ENCODE measurements at regions not wholly inside any gene's neighbourhood (a gene's known extent, or its start where the extent isn't known, plus 50 kb on each side); places are given as distances from the start of the nearest gene placed in this dataset.

DNA sequence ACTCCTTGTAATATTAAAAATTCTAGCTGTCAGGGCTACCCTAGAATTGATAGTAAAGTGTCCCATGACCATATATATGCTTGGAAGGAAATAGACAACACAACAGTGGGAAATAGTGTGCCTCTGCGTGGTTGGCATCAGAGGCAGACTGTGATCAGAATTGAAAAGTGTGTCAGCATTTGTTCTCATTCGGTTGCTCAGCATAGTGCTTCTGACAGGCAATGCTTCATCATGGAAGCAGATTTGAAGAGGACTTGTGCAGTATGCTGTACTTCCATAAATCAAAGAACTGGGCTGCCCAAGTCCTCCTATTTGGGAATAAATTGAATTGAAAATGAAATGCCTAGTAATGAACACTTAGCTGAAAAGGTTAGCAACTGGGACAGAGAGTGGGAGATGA, 435.7 kb downstream of the DIPK2A start:
- DNase-seq (ENCODE audit: low spot score): no peak
- no peak for TF ChIP-seq CTCF (IDR thresholded peaks at IDR 0.05; ENCODE audit: extremely low read depth, missing control alignments)

DNA sequence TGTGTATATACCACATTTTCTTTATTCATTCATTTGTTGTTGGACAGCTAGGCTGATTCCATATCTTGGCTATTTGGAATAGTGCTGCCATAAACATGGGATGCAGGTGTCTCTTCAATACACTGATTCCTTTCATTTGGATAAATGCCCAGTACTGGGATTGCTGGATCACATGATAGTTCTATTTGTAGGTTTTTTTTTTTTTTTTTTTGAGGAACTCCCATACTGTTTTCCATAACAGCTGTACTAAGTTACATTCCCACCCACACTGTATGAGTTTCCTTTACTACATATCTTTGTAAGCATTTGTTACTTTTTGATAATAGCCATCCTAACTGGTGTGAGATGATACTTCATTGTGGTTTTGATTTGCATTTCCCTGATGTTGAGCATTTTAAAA, 437.7 kb downstream of the DIPK2A start:
- DNase-seq (ENCODE audit: low spot score): no peak
- no peak for TF ChIP-seq CTCF (IDR thresholded peaks at IDR 0.05; ENCODE audit: extremely low read depth, missing control alignments)

GRCh38 chr3:144413068-144413467, 441.4 kb downstream of the DIPK2A start:
- no peak for DNase-seq (ENCODE audit: low spot score)

GRCh38 chr3:144415492-144415891, 443.9 kb downstream of the DIPK2A start:
- no peak for DNase-seq (ENCODE audit: low spot score)
- TF ChIP-seq CTCF (IDR thresholded peaks at IDR 0.05; ENCODE audit: extremely low read depth, missing control alignments): no peak

More at GRCh38 chr3:144413068-144413467, 441.4 kb downstream of the DIPK2A start:
- no peak for TF ChIP-seq CTCF (IDR thresholded peaks at IDR 0.05; ENCODE audit: extremely low read depth, missing control alignments)

GRCh38 chr3:144424606-144425005, 453.0 kb downstream of the DIPK2A start:
- no peak for DNase-seq (ENCODE audit: low spot score)
- TF ChIP-seq CTCF (IDR thresholded peaks at IDR 0.05; ENCODE audit: extremely low read depth, missing control alignments): no peak

GRCh38 chr3:144426366-144426765, 454.7 kb downstream of the DIPK2A start:
- TF ChIP-seq CTCF (IDR thresholded peaks at IDR 0.05; ENCODE audit: extremely low read depth, missing control alignments): no peak
- no peak for DNase-seq (ENCODE audit: low spot score)

GRCh38 chr3:144426967-144427366, 455.3 kb downstream of the DIPK2A start:
- TF ChIP-seq CTCF (IDR thresholded peaks at IDR 0.05; ENCODE audit: extremely low read depth, missing control alignments): no peak
- DNase-seq (ENCODE audit: low spot score): no peak
